Right lobe of liver (tissue), 4 donors: ENCODE measurements at regions not wholly inside any gene's neighbourhood (a gene's known extent, or its start where the extent isn't known, plus 50 kb on each side); places are given as distances from the start of the nearest gene placed in this dataset.

Experiments used
- POLR2A ChIP-seq: fragments of 450-650 bp; IDR thresholded peaks from one replicate; pipeline ENCODE4 v1.6.1; 2017; ENCODE audit warnings: antibody characterized with exemption, mild to moderate bottlenecking
- TF ChIP-seq, protein P1 (sequence below), 4 donors: fragments of 200-600 bp in 3 of 4; fragments of 450-650 bp in 1 of 4; IDR thresholded peaks; one replicate each; pipeline versions ENCODE4 v1.5.1 to v1.8.0; 2016 to 2022; ENCODE audit warnings: antibody characterized with exemption in 4 of 4, mild to moderate bottlenecking in 2 of 4
- donor health status: DM: no; HTN: no; CAD: no.
- donor health status: DM: no; HTN: no; CAD: no.
- donor health status: DM: no; HTN: yes; CAD: no.

DNA sequence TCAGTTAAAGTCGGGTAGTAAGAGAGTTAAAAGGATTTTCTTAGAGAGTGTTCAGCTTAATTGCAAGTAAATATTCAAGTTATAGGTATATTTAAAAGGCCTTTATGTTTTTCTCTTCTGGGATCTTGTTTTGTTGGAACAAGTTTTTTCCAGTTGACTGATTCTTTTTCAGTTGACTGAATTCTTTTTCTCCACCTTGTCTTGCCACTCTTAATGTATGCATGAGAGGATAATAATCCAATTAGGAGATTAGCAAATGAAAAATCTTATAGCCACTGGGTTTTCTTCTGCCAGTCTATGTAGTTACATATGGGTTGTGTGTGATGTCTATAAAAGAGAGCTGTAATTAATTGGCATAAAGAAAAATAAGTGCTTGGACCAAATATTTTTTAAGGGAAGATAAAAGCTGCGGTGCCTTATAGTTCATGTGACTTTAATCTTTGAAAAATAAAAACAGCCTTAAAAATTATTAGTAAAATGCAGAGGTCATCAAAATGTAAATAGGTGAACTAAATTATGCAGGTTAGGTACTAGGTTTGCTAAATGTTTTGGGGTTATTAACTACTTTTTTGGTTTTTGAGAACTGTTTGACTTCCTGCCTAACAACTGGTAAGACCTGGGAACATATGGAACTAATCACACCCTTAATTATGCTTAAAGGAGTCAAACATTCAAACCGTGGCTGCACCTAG, 367.2 kb downstream of the HTR1B start:
- TF ChIP-seq, protein P1, sequence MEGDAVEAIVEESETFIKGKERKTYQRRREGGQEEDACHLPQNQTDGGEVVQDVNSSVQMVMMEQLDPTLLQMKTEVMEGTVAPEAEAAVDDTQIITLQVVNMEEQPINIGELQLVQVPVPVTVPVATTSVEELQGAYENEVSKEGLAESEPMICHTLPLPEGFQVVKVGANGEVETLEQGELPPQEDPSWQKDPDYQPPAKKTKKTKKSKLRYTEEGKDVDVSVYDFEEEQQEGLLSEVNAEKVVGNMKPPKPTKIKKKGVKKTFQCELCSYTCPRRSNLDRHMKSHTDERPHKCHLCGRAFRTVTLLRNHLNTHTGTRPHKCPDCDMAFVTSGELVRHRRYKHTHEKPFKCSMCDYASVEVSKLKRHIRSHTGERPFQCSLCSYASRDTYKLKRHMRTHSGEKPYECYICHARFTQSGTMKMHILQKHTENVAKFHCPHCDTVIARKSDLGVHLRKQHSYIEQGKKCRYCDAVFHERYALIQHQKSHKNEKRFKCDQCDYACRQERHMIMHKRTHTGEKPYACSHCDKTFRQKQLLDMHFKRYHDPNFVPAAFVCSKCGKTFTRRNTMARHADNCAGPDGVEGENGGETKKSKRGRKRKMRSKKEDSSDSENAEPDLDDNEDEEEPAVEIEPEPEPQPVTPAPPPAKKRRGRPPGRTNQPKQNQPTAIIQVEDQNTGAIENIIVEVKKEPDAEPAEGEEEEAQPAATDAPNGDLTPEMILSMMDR (IDR thresholded peaks at IDR 0.05), result no peak
- no peak for TF ChIP-seq POLR2A
